SK-N-SH (cell line): ENCODE measurements at regions not wholly inside any gene's neighbourhood (a gene's known extent, or its start where the extent isn't known, plus 50 kb on each side); places are given as distances from the start of the nearest gene placed in this dataset.
A peak's percentile ranks its signal among the peaks of the same experiment; 100 is the strongest.

Experiments used
- CTCF ChIA-PET: fragments of 300-600, 350-600 bp; formaldehyde crosslinking; extraction: SDS; loops from one replicate; lab custom pipeline; 2021; lab: Yijun Ruan, JAX
- POLR2A ChIA-PET: fragments of 350-600 bp; sonication (Branson Sonifier 250); formaldehyde crosslinking; extraction: SDS; loops from one replicate; lab custom pipeline; 2020; ENCODE audit warnings: antibody characterized with exemption, inconsistent platforms; lab: Yijun Ruan, JAX
- DNase-seq: peaks from one replicate; pipeline ENCODE4 v3.0.0; 2012
- H2AFZ ChIP-seq: fragments of 200-600 bp; sonication (generic); 2 replicates; pipeline ENCODE4 v1.8.1; 2016; ENCODE audit warnings: antibody characterized with exemption, mild to moderate bottlenecking, low read depth
- H3F3A ChIP-seq: fragments of 200-600 bp; sonication (generic); replicated peaks from 2 replicates; pipeline ENCODE3; 2016; ENCODE audit warnings: antibody characterized with exemption, mild to moderate bottlenecking; ENCODE audit not compliant: insufficient read depth
- H3K27ac ChIP-seq, 2 experiments: fragments of 200-500 bp in 1 of 2; fragments of 200-600 bp in 1 of 2; sonication (Bioruptor generic) in 1 of 2; sonication (generic), shearing (Covaris generic) in 1 of 2; 2 replicates each; pipeline versions ENCODE4 v1.5.1 to v1.6.1; 2014 to 2016; ENCODE audit warnings: low read depth in 2 of 2, inconsistent platforms in 1 of 2, low read length in 1 of 2, mild to moderate bottlenecking in 1 of 2, mixed read lengths in 1 of 2
- H3K27me3 ChIP-seq: fragments of 200-600 bp; sonication (generic), shearing (Covaris generic); 2 replicates; pipeline ENCODE4 v1.6.1; 2016; ENCODE audit warnings: mixed run types; ENCODE audit not compliant: insufficient read depth
- H3K36me3 ChIP-seq, 2 experiments: fragments of 200-500 bp in 1 of 2; fragments of 200-600 bp in 1 of 2; sonication (Bioruptor generic) in 1 of 2; sonication (generic) in 1 of 2; replicated peaks in 1 of 2; 2 replicates each; pipeline versions ENCODE3 to v1.5.1; 2014 to 2016; ENCODE audit warnings: low read length in 1 of 2, mild to moderate bottlenecking in 1 of 2; ENCODE audit not compliant: insufficient read depth in 2 of 2, control insufficient read depth in 1 of 2
- H3K4me1 ChIP-seq, 2 experiments: fragments of 200-500 bp in 1 of 2; fragments of 200-600 bp in 1 of 2; sonication (Bioruptor generic) in 1 of 2; sonication (generic), shearing (Covaris generic) in 1 of 2; 2 replicates each; pipeline versions ENCODE4 v1.5.1 to v1.6.1; 2014 to 2016; ENCODE audit warnings: low read depth in 1 of 2, low read length in 1 of 2, mixed run types in 1 of 2; ENCODE audit not compliant: insufficient read depth in 2 of 2, control insufficient read depth in 1 of 2
- H3K4me2 ChIP-seq: fragments of 200-600 bp; sonication (generic), shearing (Covaris generic); 2 replicates; pipeline ENCODE4 v1.6.1; 2017; ENCODE audit warnings: mixed run types
- H3K4me3 ChIP-seq, 2 experiments: fragments of 200-500 bp in 1 of 2; fragments of 200-600 bp in 1 of 2; sonication (Bioruptor generic) in 1 of 2; sonication (generic), shearing (Covaris generic) in 1 of 2; 2 replicates each; pipeline versions ENCODE4 v1.5.1 to v1.8.1; 2014 to 2016; ENCODE audit warnings: low read depth in 2 of 2, inconsistent platforms in 1 of 2, low read length in 1 of 2, mild to moderate bottlenecking in 1 of 2, mixed read lengths in 1 of 2, moderate library complexity in 1 of 2
- H3K79me2 ChIP-seq: fragments of 200-600 bp; sonication (generic); 2 replicates; pipeline ENCODE4 v1.8.1; 2017; ENCODE audit warnings: mild to moderate bottlenecking; ENCODE audit not compliant: insufficient read depth
- H3K9ac ChIP-seq: fragments of 200-600 bp; sonication (generic); 2 replicates; pipeline ENCODE4 v1.6.1; 2017; ENCODE audit warnings: mixed run types
- H3K9me2 ChIP-seq: fragments of 200-600 bp; sonication (generic); 2 replicates; pipeline ENCODE4 v1.6.1; 2017; ENCODE audit warnings: mixed run types
- H3K9me3 ChIP-seq: fragments of 200-600 bp; sonication (generic); 2 replicates; pipeline ENCODE4 v1.6.1; 2017; ENCODE audit warnings: mixed run types, mild to moderate bottlenecking, moderate library complexity
- H4K20me1 ChIP-seq: fragments of 200-600 bp; sonication (generic); 2 replicates; pipeline ENCODE4 v1.6.1; 2017; ENCODE audit warnings: mild to moderate bottlenecking, mixed run types; ENCODE audit not compliant: insufficient read depth
- ELF1 ChIP-seq: IDR thresholded peaks from 2 replicates; pipeline ENCODE4 v1.4.0; 2012
- EP300 ChIP-seq, 2 experiments: IDR thresholded peaks; 2 replicates each; pipeline versions ENCODE4 v1.4.0 to v1.6.1; 2012; ENCODE audit warnings: borderline replicate concordance in 1 of 2, low read depth in 1 of 2, low read length in 1 of 2
- FOXJ3 ChIP-seq: sonication (generic); formaldehyde crosslinking; IDR thresholded peaks from 2 replicates; pipeline ENCODE4 v1.5.1; 2020; ENCODE audit warnings: mild to moderate bottlenecking, missing genetic modification reagents
- GABPA ChIP-seq: IDR thresholded peaks from 2 replicates; pipeline ENCODE4 v1.4.0; 2012; ENCODE audit warnings: low read depth, mild to moderate bottlenecking
- GATA2 ChIP-seq: sonication (generic); formaldehyde crosslinking; IDR thresholded peaks from 2 replicates; pipeline ENCODE4 v1.5.0; 2020; ENCODE audit warnings: mild to moderate bottlenecking, missing genetic modification reagents
- MEF2A ChIP-seq: IDR thresholded peaks from 2 replicates; pipeline ENCODE4 v1.4.0; 2012; ENCODE audit warnings: low read depth, borderline replicate concordance
- MXI1 ChIP-seq: IDR thresholded peaks from 2 replicates; pipeline ENCODE4 v1.6.1; 2012; ENCODE audit warnings: mild to moderate bottlenecking, low read depth, low read length, improper control_type of control experiment
- NRF1 ChIP-seq: IDR thresholded peaks from 2 replicates; pipeline ENCODE4 v1.6.1; 2012; ENCODE audit warnings: low read depth, mild to moderate bottlenecking, low read length
- PBX3 ChIP-seq: IDR thresholded peaks from 2 replicates; pipeline ENCODE4; 2012
- POLR2AphosphoS5 ChIP-seq: IDR thresholded peaks from 2 replicates; pipeline ENCODE4 v1.6.1; 2012; ENCODE audit warnings: low read depth, low read length
- RAD21 ChIP-seq: IDR thresholded peaks from 2 replicates; pipeline ENCODE4 v1.6.1; 2012; ENCODE audit warnings: mild to moderate bottlenecking, low read length
- REST ChIP-seq: IDR thresholded peaks from 2 replicates; pipeline ENCODE4 v1.6.1; 2012; ENCODE audit warnings: mild to moderate bottlenecking, low read depth, low read length, moderate library complexity
- TAF1 ChIP-seq: IDR thresholded peaks from 2 replicates; pipeline ENCODE4 v1.6.1; 2012; ENCODE audit warnings: low read depth, mild to moderate bottlenecking, low read length, moderate library complexity, borderline replicate concordance
- YY1 ChIP-seq: IDR thresholded peaks from 2 replicates; pipeline ENCODE4 v1.4.0; 2012; ENCODE audit warnings: low read depth, mild to moderate bottlenecking
- WGBS: methylation state at CpG from one replicate; pipeline ENCODE4 v1.1.6; 2017; ENCODE audit warnings: low lambda C conversion rate; 5-methylcytosine and 5-hydroxymethylcytosine counted together
- TF ChIP-seq, protein P1 (sequence below): IDR thresholded peaks from 2 replicates; pipeline ENCODE4 v1.4.0; 2012; ENCODE audit warnings: low read depth

- no peak overlapping the region for H3K4me3 ChIP-seq
- H3K9me3 ChIP-seq, result no peaks in the 10 kb centered on the region
- WGBS, result 19% methylated on average over 1 of the region's 1 CpG
- CTCF ChIA-PET, result no interaction called here
- TF ChIP-seq EP300 (IDR thresholded peaks at IDR 0.05; ENCODE audit: borderline replicate concordance in 1 of 2, low read depth in 1 of 2, low read length in 1 of 2), result no peak
- no peaks in the 10 kb centered on the region for H3K27me3 ChIP-seq
- H3K4me2 ChIP-seq, result no peak overlapping the region; the same call in 1 of the 2 replicates
- H3K9ac ChIP-seq, result no peak overlapping the region
- POLR2A ChIA-PET, result no interaction called here
- H2AFZ ChIP-seq, result no peak overlapping the region
- no peaks in the 10 kb centered on the region for H4K20me1 ChIP-seq
- H3K79me2 ChIP-seq, result no peaks in the 10 kb centered on the region
- H3K36me3 ChIP-seq, result no peaks in the 10 kb centered on the region
- no peak overlapping the region for H3K27ac ChIP-seq
- H3K4me1 ChIP-seq, result no peaks in the 10 kb centered on the region
- no peaks in the 10 kb centered on the region for H3F3A ChIP-seq
- no peak for DNase-seq
- no peaks in the 10 kb centered on the region for H3K9me2 ChIP-seq
Observed at GRCh38 chr3:153379516-153379915, 217.5 kb downstream of the RAP2B start.

DNA sequence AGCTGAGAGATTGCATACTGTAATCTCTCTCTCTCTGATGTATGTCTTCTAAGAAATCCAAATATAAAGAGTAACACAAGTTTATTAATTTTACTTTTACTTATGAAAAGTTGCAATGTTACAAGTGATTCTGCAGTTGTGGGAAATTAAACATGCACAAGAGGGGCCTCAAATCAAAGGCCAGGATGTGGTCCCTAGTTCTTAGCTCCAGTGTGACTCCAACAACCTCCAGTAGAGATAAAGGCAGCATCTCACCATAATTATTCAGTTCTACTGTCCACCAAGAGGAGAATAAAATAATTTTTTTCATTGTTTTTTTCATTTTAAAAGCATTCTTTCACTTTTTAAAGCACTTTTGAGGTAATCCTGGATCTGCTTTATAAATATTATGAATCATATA, 223.3 kb downstream of the RAP2B start:
- Histone ChIP-seq H3K4me2 (no peak overlapping the region), H2AFZ (0 out of 2 replicates have a peak overlapping the region, but pooled peaks have one; percentile 44), H3K4me1 (no peaks in the 10 kb centered on the region), H3K27ac (no peak overlapping the region), H3K9me3 (no peaks in the 10 kb centered on the region), H3K9ac (no peak overlapping the region), H3F3A (no peaks in the 10 kb centered on the region), H3K79me2 (no peaks in the 10 kb centered on the region), H3K27me3 (no peaks in the 10 kb centered on the region), H4K20me1 (no peaks in the 10 kb centered on the region), H3K4me3 (no peak overlapping the region), H3K9me2 (no peaks in the 10 kb centered on the region), H3K36me3 (no peaks in the 10 kb centered on the region)
- TF ChIP-seq PBX3 (no peak), YY1 (no peak), MEF2A (no peak), POLR2AphosphoS5 (no peak), GABPA (no peak), NRF1 (no peak), FOXJ3 (CRISPR knock-in tag) (no peak), ELF1 (no peak), REST (no peak), TAF1 (no peak), MXI1 (no peak), GATA2 (CRISPR knock-in tag) (no peak), RAD21 (no peak)
- TF ChIP-seq, protein P1, sequence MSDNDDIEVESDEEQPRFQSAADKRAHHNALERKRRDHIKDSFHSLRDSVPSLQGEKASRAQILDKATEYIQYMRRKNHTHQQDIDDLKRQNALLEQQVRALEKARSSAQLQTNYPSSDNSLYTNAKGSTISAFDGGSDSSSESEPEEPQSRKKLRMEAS, result no peak
- ChIA-PET POLR2A (no interaction called here), CTCF (no interaction called here)
- no peak for DNase-seq
